Renal cortical epithelial cell (primary cell): ENCODE measurements at regions not wholly inside any gene's neighbourhood (a gene's known extent, or its start where the extent isn't known, plus 50 kb on each side); places are given as distances from the start of the nearest gene placed in this dataset.
"Not testable (repeated sequence)": the region's sequence is repeated elsewhere in the genome, so short reads cannot be mapped to it uniquely, and the experiment has no call there.

Experiments
- DNase-seq: peaks from one replicate; pipeline ENCODE4 v3.0.0-alpha.2; 2011; ENCODE audit warnings: low read depth

DNA sequence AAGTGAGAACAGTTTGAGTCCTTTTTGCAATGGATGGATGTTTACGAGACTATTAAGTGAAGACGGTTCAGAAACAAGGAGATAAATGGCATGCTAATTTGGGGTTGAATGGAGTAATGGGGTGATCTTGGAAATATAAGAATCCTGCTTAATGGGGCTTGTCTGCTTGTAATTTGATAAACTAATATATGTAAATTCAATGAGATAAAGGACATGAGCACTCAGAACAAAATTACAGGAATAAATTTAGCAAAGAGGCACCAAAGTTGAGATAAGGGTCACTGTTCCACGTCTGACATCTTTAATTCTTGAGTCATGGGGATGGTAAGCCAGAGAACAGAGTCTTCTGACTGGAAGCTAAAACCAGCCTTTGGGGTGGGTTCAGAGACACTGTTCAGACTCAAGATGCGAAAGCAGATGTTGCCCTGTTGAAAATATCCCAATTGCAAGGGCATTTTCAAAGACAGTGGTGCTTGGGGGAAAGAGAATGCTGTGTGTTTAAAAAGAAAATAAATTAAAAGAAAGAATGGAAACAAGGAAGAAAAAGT lies 67.8 kb upstream of the CHRNB4 start:
- DNase-seq: no peak

DNA sequence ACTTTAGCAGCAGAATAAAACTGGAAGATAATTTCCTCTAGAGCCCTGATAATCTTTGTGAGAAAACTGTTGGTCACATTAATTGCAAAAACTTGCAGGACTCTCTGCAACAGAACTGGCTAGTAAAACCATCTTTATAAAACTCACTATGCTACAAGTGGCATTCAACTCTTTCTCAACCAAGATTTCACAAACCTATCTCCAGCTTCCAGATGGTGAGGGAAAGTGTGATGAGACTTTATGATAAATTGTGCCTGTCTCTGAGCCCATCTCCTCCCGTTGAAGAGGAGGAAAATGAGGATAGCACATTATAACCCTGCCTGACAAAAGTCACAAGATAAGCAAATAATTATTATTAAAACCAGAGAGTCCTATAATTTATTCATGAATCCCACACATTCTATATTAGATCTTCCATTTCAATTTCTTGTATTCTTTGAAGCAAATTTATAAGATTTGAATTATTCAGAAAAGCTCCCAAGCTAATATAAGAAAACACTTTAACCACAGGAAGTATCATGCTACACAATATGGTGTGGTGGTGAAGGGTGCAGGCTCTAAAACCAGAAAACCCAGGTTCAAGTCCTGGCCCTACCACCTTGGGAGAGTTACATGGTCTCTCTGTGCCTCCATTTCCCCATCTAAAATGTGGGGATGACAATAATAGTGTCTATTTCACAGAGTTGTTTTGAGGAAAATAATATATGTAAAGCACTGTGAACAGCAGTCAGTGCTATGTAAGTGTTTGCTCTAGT lies 65.6 kb upstream of the CHRNB4 start:
- DNase-seq: not testable (repeated sequence)

- not testable (repeated sequence) for DNase-seq
Observed at GRCh38 chr15:78703334-78704056, 62.5 kb upstream of the CHRNB4 start.

GRCh38 chr15:78702609-78703333 lies 61.8 kb upstream of the CHRNB4 start:
- DNase-seq: no peak

DNA sequence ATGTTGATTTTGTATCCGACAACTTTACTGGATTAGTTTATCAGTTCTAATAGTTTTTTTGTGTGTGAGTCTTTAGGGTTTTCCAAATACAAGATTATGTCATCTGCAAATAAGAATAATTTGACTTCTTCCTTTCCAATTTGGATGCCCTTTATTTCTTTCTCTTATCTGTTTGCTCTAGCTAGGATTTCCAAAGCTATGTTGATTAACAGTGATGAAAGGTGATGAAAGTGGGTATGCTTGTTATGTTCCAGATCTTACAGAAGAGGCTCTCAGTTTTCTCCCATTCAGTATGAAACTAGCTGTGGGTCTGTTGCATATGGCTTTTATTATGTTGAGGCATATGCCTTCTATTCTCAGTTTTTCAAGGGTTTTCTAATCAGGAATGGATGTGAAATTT lies 56.4 kb upstream of the CHRNB4 start:
- DNase-seq: no peak

DNA sequence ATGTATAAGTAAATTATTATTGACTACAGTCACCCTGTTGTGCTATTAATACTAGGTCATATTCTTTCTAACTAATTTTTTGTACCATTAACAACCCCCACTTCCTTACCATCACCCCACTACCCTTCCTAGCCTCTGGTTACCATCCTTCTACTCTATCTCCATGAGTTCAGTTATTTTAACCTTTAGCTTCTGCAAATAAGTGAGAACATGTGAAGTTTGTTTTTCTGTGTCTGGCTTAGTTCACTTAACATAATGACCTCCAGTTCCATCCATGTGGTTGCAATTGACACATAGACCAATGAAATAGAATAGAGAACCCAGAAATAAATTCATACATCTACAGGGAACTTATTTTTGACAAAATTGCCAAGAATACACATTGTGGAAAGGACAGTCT lies 55.4 kb upstream of the CHRNB4 start:
- no peak for DNase-seq

DNA sequence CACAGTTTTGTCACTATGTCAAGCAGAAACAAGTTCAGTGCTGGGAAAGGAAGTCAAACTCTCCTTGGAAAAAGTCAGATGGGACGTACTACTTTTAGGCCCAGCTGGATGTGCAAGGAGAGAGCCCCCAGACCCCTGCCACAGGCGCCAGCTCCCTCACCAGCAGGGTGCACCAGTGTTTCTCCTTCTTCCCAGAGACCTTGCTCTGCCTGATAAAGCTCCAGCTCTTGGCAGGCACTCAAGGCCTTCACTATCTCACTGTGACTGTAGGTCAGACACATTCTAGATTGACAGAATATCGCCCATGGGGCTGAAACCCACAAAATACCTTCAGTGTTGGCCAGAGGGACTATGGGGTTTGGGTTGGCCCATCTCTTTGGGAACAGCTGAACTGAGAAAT lies 54.8 kb upstream of the CHRNB4 start:
- DNase-seq: no peak

DNA sequence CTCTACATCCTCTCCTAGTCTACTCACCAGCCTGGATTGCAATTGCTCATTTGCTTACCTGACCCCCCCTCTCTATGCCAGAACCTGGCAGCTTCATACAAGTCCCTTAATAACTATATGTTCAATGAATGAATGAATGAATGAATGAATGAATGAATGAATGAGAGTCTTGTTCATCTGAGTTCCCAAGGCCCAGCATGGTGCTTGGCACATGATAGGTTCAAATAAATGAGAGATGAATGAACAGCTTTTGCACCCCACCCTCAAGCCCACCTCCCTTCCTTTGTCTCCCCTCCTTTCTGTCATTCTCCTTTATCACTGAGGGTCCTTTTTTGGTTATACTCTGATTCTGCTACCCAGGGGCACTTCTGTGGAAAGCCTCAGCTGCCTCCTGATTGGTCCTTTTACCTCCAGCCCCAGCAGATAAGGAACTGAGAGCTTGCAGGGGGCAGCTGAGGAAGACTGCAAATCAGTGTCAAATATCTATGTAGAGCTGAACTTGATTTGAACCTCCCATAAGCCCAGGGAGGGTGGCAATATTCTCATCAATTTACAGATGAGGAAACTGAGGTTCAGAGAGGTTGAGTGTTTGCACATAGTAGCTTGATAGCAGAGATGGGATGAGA lies 54.1 kb upstream of the CHRNB4 start:
- no peak for DNase-seq

DNA sequence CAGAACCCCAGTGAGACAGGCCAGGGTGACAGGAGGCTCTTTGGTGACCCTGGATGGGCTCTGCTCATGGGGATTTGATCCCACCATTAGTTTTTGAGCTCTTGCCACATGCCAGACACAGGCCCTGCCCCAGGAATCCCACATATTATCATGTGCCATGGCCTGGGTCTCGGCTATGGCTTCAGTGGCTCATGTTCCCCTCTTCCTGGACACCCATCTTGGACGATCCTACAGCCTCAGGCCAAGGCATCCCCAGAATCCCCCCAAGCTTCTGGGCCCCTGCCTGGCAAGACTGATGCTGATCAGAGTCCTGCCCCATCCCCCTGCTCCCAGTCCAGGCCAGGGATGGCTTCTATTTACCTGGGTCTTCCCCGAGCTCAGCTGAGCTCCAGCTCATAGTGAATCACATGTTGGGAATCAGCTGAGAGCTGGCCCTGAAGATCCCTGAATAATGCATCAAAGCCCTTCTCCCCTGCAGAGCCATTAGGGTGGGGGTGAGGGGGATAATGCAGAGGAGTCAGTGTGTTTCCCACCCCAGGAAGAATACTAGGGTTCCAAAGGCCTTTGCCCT lies 50.9 kb upstream of the CHRNB4 start:
- DNase-seq: peak; percentile 51

DNA sequence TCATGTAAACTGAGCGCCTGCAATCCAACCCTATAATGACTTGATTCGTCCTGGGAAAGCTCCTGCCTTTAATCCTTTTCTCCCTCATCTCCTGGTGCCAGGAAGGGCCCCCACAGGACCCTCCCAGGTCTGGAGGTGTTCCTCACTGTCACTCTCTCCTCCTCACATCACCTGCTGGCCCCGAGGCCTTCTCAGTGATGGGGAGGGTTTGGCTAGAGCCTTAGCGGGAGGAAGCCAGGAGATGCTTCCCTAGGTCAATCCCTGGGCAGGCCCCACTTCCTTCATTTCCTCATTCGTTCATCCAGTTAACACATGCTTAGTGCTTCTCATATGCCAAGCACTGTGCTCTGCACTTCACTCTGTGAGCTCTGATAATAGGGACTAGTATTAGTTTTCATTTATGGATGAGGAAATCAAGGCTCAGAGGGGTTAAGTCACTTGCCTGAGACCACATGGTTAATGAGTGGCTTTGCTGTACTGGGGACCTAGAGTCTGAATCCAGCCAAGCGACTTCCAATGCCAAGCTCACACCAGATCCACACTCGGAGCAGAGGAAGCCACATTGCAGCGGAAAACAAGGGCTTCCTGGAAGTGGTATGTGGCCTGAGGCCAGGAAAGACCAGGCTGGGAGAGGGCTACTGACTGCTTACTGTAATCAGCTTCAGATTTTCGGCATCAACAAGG lies 50.3 kb upstream of the CHRNB4 start:
- peak; percentile 42 for DNase-seq
